AG04449 (cell line): ENCODE measurements at regions not wholly inside any gene's neighbourhood (a gene's known extent, or its start where the extent isn't known, plus 50 kb on each side); places are given as distances from the start of the nearest gene placed in this dataset.

Experiments
- CTCF ChIA-PET: fragments of 350-600 bp; formaldehyde crosslinking; extraction: SDS; loops from one replicate; lab custom pipeline; 2021; ENCODE audit warnings: antibody characterized with exemption; lab: Yijun Ruan, JAX
- POLR2A ChIA-PET: fragments of 400-600, 350-600 bp; formaldehyde crosslinking; extraction: SDS; loops from one replicate; lab custom pipeline; 2020; ENCODE audit warnings: antibody characterized with exemption, inconsistent platforms; lab: Yijun Ruan, JAX
- DNase-seq: peaks from one replicate; pipeline ENCODE4 v3.0.0-alpha.2; 2010; ENCODE audit warnings: low read depth, low spot score
- H3K4me3 ChIP-seq: 2 replicates; pipeline ENCODE4 v1.5.1; 2011; ENCODE audit warnings: low read depth, mild to moderate bottlenecking, control low read depth, low read length
- TF ChIP-seq, protein P1 (sequence below): IDR thresholded peaks from one replicate; pipeline ENCODE4 v1.5.1; 2011; ENCODE audit warnings: mild to moderate bottlenecking, moderate library complexity, low read length, control low read depth, inconsistent platforms; ENCODE audit not compliant: insufficient read depth; ENCODE audit errors: missing control alignments

DNA sequence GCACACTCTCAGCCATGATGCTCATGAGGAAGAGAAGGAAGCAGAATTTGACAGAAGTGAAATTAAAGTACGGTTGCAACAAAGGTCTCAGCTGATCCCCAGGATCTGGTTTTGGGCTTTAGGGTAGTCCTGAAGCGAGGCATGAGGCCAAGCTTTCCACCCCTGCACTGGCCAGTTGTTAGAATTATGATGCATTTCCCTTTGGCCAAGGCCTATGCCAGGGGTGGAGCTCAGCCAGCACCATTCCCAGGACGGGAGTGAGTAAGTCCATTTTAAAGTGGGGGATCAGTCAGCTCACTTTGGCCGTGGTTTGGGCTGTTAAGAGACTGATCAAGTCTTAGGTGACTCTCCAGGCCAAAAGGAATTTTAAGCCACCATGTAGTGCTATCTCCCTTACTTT is 314.5 kb upstream of the MMADHC start:
- ChIA-PET CTCF (no interaction called here), POLR2A (no interaction called here)
- TF ChIP-seq, protein P1, sequence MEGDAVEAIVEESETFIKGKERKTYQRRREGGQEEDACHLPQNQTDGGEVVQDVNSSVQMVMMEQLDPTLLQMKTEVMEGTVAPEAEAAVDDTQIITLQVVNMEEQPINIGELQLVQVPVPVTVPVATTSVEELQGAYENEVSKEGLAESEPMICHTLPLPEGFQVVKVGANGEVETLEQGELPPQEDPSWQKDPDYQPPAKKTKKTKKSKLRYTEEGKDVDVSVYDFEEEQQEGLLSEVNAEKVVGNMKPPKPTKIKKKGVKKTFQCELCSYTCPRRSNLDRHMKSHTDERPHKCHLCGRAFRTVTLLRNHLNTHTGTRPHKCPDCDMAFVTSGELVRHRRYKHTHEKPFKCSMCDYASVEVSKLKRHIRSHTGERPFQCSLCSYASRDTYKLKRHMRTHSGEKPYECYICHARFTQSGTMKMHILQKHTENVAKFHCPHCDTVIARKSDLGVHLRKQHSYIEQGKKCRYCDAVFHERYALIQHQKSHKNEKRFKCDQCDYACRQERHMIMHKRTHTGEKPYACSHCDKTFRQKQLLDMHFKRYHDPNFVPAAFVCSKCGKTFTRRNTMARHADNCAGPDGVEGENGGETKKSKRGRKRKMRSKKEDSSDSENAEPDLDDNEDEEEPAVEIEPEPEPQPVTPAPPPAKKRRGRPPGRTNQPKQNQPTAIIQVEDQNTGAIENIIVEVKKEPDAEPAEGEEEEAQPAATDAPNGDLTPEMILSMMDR: no peak
- no peak overlapping the region for H3K4me3 ChIP-seq
- no peak for DNase-seq

DNA sequence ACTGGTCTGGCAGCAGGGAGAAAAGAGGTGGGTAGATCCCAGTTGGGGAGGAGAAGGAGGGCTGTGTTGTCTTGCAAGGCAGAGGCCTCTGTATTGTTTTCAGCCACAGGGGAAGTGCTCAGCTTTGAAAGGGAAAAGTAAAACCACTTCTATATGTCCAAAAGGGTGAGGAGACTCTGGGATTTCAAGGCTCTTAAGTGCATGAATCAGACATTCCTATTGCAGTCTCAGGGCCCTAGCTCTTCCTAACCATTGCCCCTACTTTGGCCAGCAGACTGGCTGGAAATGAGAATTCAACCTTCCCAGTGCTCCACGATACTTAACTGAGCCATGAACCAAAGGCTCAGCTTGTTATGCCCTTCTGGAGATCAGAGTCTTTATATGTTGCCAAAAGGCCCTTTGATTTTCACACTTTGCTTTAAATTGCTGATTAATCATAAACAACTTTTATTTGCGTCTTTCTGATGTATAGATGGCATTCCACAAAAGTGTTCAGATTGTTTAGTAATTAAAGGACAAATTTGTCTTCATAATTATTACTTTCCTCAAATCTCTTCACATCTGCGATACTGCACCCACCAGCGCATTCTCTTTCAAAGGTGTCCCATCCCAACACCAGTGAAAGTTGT is 313.8 kb upstream of the MMADHC start:
- DNase-seq: no peak
- H3K4me3 ChIP-seq: no peak overlapping the region
- CTCF ChIA-PET: no interaction called here
- POLR2A ChIA-PET: no interaction called here
- TF ChIP-seq, protein P1: no peak

DNA sequence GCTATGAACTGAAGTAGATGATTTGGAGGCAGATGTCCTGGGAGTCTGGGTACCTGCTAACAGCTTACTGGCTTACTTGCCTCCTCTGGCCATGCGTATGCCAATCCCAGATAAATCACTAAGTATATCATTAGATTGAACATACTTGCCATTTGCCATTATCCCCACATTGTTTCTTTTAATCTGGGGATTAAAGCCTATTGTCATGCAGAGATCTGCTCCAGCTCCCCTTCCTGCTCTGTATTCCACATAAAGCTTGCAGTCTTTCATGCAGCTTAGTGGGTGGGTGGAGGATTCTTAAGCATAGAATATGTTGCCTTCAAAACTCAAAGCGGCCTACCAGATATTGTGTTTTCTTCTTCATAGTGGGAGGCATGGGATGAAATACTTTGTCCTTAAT is 311.8 kb upstream of the MMADHC start:
- ChIA-PET CTCF (no interaction called here), POLR2A (no interaction called here)
- TF ChIP-seq, protein P1: no peak
- H3K4me3 ChIP-seq: no peak overlapping the region
- no peak for DNase-seq

DNA sequence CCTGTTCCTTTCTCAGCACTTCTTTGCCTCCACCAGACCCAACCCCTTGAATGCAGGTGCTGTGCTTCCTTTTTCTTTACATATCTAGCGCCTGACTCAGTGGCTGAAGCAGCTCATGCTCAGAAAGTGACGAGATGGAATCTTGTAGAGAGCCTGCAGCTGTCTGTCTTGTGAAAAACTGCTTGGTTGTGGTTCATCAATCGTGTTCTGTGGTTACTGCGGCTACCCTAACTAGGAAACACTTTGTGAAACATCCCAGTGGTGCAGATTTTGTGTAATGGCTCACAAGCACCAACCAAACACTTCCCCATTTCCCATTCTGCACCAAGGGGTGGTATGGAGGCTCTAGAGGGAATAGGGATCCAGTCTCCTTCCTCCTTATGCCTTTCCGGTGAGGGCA is 307.2 kb upstream of the MMADHC start:
- ChIA-PET CTCF (no interaction called here), POLR2A (no interaction called here)
- no peak overlapping the region for H3K4me3 ChIP-seq
- peak; percentile 31 for DNase-seq
- TF ChIP-seq, protein P1: no peak

DNA sequence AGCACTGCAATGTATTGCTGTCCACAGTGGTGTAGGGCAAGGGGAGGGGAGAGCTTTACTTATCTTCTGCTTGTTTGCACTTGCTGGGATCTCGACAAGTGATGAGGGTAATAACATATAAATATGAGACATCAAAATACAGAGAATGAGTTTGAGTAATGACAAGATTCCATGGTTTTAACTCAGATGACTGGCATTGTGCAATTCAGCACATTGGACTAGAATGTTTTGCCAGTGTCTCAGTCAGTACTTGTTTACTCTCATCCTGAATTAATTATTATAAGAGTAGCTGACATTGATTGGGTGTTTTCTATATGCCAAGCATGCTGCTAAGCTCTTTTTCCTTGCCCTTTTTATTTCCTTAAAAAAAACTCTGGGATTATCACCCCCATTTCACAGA is 306.7 kb upstream of the MMADHC start:
- no peak overlapping the region for H3K4me3 ChIP-seq
- ChIA-PET CTCF (no interaction called here), POLR2A (no interaction called here)
- no peak for DNase-seq
- TF ChIP-seq, protein P1: no peak

DNA sequence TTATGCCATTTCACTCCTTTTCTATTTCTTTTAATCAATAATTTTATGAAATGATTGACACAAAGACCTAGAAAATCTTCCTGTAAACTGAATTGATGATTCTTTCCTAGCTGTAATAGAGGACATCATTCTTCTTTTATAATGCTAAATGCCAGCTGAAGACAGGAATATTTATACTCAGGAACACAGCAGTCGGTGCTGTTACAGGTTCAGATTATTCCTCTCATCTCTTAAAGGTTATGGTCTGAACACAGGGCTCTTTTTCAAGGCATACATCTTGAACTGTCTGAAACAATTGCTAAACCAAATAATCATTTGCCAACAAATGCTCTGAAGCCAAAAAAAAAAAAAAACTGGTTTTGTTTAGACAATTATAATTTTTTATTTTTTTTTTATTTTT is 305.0 kb upstream of the MMADHC start:
- ChIA-PET POLR2A (no interaction called here), CTCF (no interaction called here)
- DNase-seq: no peak
- TF ChIP-seq, protein P1: no peak
- no peak overlapping the region for H3K4me3 ChIP-seq
